ENCODE measurements at regions not wholly inside any gene's neighbourhood (a gene's known extent, or its start where the extent isn't known, plus 50 kb on each side); places are given as distances from the start of the nearest gene placed in this dataset.

DNA sequence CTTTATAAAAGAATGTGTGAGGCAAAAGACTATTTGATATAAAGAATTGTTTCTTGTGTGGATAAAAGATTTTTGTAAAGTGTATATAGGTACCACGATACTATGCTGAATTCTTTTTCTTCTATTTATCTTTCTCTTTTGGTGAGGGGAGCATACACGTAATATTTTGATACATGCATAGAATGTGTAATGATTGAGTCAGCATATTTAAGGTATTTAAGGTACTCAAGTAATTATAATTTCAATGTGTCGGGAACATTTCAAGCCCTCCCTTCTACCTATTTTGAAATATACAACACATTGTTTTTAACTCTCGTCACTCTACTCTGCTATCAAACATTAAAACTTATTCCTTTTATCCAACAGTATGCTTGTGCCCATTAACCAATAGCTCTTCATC is 1221.6 kb upstream of the PHF14 start:
- ATAC-seq (no peak), DNase-seq (no peak)
- intact Hi-C loops (cut with DNase I) = no loop called here
- H3K9me3 ChIP-seq = no peaks in the 10 kb centered on the region
- H3K27me3 ChIP-seq = no peaks in the 10 kb centered on the region
- no peaks in the 10 kb centered on the region for H3K4me1 ChIP-seq
- TF ChIP-seq, protein P1, sequence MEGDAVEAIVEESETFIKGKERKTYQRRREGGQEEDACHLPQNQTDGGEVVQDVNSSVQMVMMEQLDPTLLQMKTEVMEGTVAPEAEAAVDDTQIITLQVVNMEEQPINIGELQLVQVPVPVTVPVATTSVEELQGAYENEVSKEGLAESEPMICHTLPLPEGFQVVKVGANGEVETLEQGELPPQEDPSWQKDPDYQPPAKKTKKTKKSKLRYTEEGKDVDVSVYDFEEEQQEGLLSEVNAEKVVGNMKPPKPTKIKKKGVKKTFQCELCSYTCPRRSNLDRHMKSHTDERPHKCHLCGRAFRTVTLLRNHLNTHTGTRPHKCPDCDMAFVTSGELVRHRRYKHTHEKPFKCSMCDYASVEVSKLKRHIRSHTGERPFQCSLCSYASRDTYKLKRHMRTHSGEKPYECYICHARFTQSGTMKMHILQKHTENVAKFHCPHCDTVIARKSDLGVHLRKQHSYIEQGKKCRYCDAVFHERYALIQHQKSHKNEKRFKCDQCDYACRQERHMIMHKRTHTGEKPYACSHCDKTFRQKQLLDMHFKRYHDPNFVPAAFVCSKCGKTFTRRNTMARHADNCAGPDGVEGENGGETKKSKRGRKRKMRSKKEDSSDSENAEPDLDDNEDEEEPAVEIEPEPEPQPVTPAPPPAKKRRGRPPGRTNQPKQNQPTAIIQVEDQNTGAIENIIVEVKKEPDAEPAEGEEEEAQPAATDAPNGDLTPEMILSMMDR (IDR thresholded peaks at IDR 0.05) = no peak
- no peak overlapping the region for H3K4me3 ChIP-seq
- no peak overlapping the region for H3K27ac ChIP-seq
- no peaks in the 10 kb centered on the region for H3K36me3 ChIP-seq

DNA sequence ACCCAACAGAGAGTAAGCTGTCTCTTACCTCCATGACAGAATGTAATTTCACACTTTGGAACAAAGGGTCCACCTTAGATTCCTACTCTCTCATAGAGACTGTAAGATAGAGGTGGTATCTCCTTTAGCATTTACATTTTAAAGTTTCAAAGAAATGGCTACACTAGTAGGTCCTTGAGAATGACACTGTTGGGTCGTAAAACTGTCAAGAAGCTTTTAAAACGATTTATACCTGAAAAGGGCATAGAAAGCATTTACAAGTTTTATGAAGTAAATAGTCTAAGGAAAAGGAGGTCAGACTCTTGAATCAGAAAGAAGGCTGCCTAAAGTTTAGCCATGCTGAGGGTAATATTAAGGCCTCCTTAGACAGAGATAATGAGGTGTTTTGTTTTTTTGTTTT is 1212.4 kb upstream of the PHF14 start:
- ATAC-seq = no peak
- intact Hi-C loops (cut with DNase I) = no loop called here
- Histone ChIP-seq H3K36me3 (no peaks in the 10 kb centered on the region), H3K4me3 (no peak overlapping the region), H3K9me3 (no peaks in the 10 kb centered on the region), H3K4me1 (no peaks in the 10 kb centered on the region), H3K27ac (no peak overlapping the region), H3K27me3 (no peaks in the 10 kb centered on the region)
- TF ChIP-seq, protein P1 (IDR thresholded peaks at IDR 0.05) = no peak
- DNase-seq = no peak

DNA sequence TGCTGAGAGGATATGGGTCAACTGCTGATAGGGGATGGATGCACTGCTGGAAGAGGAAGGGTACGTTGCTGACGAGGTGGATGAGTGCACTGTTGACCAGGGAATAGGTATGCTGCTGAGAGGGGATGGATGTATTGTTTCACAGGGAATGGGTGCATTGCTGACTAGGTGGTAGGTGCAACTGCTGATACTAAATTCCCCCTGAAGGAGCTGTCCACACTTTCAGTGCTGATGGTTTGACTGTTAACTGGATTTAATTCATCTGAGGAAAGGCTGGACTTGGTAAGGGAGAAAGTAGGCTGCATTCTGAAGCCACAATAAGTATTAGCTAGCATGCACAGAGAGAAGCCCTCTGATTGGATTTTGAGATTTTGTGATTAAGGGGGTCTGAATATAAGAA is 1196.8 kb upstream of the PHF14 start:
- Histone ChIP-seq H3K27me3 (no peaks in the 10 kb centered on the region), H3K27ac (no peak overlapping the region), H3K4me3 (no peak overlapping the region), H3K9me3 (no peaks in the 10 kb centered on the region), H3K36me3 (no peaks in the 10 kb centered on the region), H3K4me1 (no peaks in the 10 kb centered on the region)
- intact Hi-C loops (cut with DNase I) = no loop called here
- DNase-seq (no peak), ATAC-seq (no peak)
- TF ChIP-seq, protein P1 (IDR thresholded peaks at IDR 0.05) = no peak

DNA sequence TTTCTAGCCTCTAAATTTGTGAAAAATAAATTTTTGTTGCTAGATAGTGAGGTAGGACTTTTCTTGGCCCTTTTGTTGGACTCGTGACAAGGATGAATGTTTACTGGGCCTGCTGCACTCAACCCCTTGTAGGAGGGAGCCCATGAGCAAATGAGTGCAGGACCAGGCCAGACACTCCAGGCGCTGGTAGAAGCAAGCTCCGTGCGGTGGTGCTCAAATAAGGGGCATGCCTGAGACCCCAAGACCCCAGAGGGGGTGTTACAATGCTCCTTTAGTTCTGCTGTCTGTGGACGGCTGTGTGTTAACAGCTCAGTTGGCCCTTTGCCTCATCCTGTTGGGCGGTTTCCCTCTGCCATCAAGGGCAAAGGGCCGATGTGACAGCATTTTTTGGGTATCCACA is 1195.3 kb upstream of the PHF14 start:
- Histone ChIP-seq H3K4me1 (no peaks in the 10 kb centered on the region), H3K36me3 (no peaks in the 10 kb centered on the region), H3K27ac (no peak overlapping the region), H3K27me3 (no peaks in the 10 kb centered on the region), H3K9me3 (no peaks in the 10 kb centered on the region), H3K4me3 (no peak overlapping the region)
- DNase-seq (no peak), ATAC-seq (no peak)
- intact Hi-C loops (cut with DNase I) = no loop called here
- TF ChIP-seq, protein P1 (IDR thresholded peaks at IDR 0.05) = no peak

DNA sequence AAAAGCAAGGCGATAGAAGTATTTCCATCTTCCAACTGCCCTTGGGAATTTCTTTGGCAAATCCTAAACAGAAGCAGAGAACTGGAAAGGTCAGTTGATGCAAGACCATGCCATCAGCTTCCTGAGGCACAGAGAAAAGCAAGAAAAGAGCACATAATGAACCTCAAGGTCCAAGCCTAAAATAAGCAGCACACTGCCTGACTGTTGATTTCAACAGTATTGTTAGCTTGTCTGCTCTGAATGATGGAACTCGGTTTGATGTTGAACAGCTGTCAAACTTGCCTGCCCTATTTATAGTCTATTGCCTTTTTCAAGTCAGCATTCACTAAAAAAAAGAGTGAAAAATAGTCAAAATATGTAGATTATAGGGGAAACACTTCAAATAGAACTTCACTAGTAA is 1192.0 kb upstream of the PHF14 start:
- TF ChIP-seq, protein P1 (IDR thresholded peaks at IDR 0.05) = no peak
- H3K27ac ChIP-seq = no peak overlapping the region
- no peaks in the 10 kb centered on the region for H3K4me1 ChIP-seq
- H3K27me3 ChIP-seq = no peaks in the 10 kb centered on the region
- no peak overlapping the region for H3K4me3 ChIP-seq
- H3K36me3 ChIP-seq = no peaks in the 10 kb centered on the region
- H3K9me3 ChIP-seq = no peaks in the 10 kb centered on the region
- DNase-seq (no peak), ATAC-seq (no peak)
- intact Hi-C loops (cut with DNase I) = no loop called here

DNA sequence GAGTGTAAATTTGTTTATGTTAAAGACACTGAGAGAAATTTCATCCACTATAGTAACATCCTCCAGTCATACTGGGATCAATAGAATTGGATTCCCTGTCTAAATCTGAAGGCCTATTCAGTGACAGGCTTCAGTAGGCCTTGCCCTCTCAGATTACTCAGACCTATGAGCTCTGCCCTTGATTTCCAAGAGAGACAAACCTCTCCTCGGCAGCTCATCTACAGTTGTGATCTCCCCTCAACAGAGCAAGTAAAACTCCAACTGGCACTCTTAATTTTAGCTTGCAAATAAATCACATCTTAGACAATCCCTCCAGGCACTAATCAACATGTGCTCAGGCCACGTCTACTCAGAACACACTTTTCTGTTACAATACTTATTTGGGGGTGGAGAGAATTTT is 1191.4 kb upstream of the PHF14 start:
- H3K36me3 ChIP-seq = no peaks in the 10 kb centered on the region
- H3K27ac ChIP-seq = no peak overlapping the region
- intact Hi-C loops (cut with DNase I) = no loop called here
- H3K27me3 ChIP-seq = no peaks in the 10 kb centered on the region
- ATAC-seq = no peak
- TF ChIP-seq, protein P1 (IDR thresholded peaks at IDR 0.05) = no peak
- no peaks in the 10 kb centered on the region for H3K4me1 ChIP-seq
- no peak overlapping the region for H3K4me3 ChIP-seq
- H3K9me3 ChIP-seq = no peaks in the 10 kb centered on the region
- DNase-seq = no peak

All from upper lobe of right lung (tissue), 1 donor.